ENCODE measurements at regions not wholly inside any gene's neighbourhood (a gene's known extent, or its start where the extent isn't known, plus 50 kb on each side); places are given as distances from the start of the nearest gene placed in this dataset.

DNA sequence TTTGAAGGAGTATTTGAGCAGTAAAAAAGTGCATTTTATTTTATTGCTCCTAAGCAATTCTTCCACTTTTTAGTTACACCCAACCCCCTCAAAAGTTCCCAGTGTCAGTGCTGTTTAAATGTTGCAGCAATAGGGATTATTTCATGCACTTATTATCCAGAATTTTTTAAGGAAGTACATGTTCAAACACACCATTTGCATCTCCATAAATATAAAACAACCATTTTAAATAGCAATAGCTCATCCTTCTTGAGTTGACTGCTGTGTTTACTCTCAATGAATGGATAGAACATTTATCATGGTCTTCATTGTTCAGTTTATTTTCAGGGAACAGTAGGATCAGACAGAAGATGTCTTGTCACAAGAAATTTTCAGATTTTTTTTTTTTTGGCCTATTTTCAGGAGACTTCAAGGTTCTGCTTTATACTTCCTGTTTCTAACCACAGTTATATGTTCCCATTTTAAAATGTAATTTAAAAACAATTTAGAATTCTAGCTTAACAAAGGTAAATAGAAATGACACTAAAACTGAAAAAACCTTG, 171.9 kb downstream of the TMA16 start:
- Histone ChIP-seq H3K79me2 (ENCODE audit: low read length) (no peaks in the 10 kb centered on the region), H2AFZ (ENCODE audit: low read depth, low read length) (0 out of 2 replicates have a peak overlapping the region, but pooled peaks have one; percentile 27), H3K27ac (ENCODE audit: low read length) (peak overlapping the region; percentile 90), H3K4me2 (ENCODE audit: low read length) (peak overlapping the region; percentile 60), H3K9me3 (ENCODE audit: insufficient read depth, low read length) (no peaks in the 10 kb centered on the region), H3K4me3 (ENCODE audit: low read length) (peak overlapping the region; percentile 43), H4K20me1 (ENCODE audit: insufficient read depth, low read length) (no peaks in the 10 kb centered on the region), H3K9ac (ENCODE audit: low read length) (peak overlapping the region; percentile 84), H3K27me3 (ENCODE audit: low read depth, low read length) (no peaks in the 10 kb centered on the region), H3K36me3 (replicated peaks; ENCODE audit: low read depth, low read length) (no peaks in the 10 kb centered on the region), H3K4me1 (ENCODE audit: low read length) (peaks cover 73% of the 10 kb centered on the region)
- TF ChIP-seq, protein P1, sequence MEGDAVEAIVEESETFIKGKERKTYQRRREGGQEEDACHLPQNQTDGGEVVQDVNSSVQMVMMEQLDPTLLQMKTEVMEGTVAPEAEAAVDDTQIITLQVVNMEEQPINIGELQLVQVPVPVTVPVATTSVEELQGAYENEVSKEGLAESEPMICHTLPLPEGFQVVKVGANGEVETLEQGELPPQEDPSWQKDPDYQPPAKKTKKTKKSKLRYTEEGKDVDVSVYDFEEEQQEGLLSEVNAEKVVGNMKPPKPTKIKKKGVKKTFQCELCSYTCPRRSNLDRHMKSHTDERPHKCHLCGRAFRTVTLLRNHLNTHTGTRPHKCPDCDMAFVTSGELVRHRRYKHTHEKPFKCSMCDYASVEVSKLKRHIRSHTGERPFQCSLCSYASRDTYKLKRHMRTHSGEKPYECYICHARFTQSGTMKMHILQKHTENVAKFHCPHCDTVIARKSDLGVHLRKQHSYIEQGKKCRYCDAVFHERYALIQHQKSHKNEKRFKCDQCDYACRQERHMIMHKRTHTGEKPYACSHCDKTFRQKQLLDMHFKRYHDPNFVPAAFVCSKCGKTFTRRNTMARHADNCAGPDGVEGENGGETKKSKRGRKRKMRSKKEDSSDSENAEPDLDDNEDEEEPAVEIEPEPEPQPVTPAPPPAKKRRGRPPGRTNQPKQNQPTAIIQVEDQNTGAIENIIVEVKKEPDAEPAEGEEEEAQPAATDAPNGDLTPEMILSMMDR (IDR thresholded peaks at IDR 0.05; ENCODE audit: low read depth, low read length), result no peak
- no peak for TF ChIP-seq EZH2phosphoT487 (IDR thresholded peaks at IDR 0.05; ENCODE audit: low read depth)

DNA sequence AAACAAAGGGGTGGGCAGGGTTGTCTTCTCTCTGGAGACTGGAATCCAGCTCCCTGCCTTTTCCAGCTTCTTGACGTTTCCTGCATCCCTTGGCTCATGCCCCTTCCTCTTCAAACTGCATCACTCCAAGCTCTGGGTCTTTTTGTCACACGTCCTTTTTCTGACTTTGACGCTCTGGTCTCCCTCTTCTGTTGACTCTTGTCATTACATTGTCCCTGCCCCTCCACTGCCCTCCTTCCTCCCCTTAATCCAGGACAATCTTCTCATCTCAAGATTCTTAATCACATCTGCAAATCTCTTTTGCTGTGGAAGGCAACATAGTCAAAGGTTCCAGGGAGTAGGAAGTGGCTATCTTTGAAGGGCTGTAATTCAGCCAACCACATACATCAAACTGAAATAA, 178.3 kb downstream of the TMA16 start:
- Histone ChIP-seq H4K20me1 (ENCODE audit: insufficient read depth, low read length) (no peaks in the 10 kb centered on the region), H3K27ac (ENCODE audit: low read length) (no peak overlapping the region), H3K27me3 (ENCODE audit: low read depth, low read length) (no peaks in the 10 kb centered on the region), H3K79me2 (ENCODE audit: low read length) (no peaks in the 10 kb centered on the region), H3K4me1 (ENCODE audit: low read length) (peaks cover 33% of the 10 kb centered on the region), H3K9me3 (ENCODE audit: insufficient read depth, low read length) (no peaks in the 10 kb centered on the region), H3K36me3 (replicated peaks; ENCODE audit: low read depth, low read length) (no peaks in the 10 kb centered on the region), H3K4me2 (ENCODE audit: low read length) (no peak overlapping the region), H3K9ac (ENCODE audit: low read length) (no peak overlapping the region), H3K4me3 (ENCODE audit: low read length) (no peak overlapping the region), H2AFZ (ENCODE audit: low read depth, low read length) (no peak overlapping the region; the same call in 1 of the 2 replicates)
- TF ChIP-seq, protein P1 (IDR thresholded peaks at IDR 0.05; ENCODE audit: low read depth, low read length), result peak; percentile 46
- TF ChIP-seq EZH2phosphoT487 (IDR thresholded peaks at IDR 0.05; ENCODE audit: low read depth), result no peak

DNA sequence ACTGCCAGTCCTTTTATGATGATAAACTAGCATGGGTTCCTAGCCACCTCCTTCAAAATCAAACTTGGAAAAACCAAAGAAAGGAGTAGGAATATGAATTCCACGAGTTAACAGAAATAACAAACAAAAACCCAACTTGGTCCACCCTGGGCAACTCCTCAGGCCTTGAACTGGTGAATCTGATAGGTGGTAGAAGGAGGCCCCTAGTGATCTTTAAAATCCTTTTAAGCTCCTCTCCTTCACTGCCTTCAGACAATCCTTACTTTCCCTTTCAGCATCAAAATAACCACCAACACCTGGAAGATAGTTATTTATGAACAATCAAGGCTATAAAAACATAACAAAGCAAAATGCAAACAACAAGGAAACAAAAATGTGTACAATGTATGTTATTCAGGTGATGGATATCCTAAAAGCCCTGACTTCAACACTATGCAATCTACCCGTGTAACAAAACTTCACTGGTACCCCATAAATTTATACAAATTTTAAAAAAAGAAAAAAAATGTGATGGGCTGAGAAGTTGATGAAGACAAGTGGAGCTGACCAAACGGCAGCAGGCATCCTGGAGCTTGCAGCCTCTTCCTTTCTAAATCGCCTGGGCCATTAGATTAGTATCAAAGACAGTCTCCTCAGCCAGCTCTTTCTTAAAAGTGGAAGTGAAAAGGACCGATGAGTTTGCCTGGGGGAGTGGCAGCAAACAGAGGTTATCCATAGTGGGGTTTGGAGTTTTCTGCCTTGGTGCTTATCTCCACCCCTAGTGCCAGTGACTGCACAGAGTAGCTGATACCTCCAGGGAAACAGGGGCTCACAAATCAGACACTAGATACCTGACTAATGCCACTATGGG, 179.6 kb downstream of the TMA16 start:
- Histone ChIP-seq H2AFZ (ENCODE audit: low read depth, low read length) (peak overlapping the region; percentile 26), H4K20me1 (ENCODE audit: insufficient read depth, low read length) (no peaks in the 10 kb centered on the region), H3K4me2 (ENCODE audit: low read length) (peak overlapping the region; percentile 43), H3K27me3 (ENCODE audit: low read depth, low read length) (no peaks in the 10 kb centered on the region), H3K4me1 (ENCODE audit: low read length) (peaks cover 27% of the 10 kb centered on the region), H3K9ac (ENCODE audit: low read length) (peak overlapping the region; percentile 5; the same call in 1 of the 2 replicates), H3K4me3 (ENCODE audit: low read length) (peak overlapping the region; percentile 3; the same call in 1 of the 2 replicates), H3K36me3 (replicated peaks; ENCODE audit: low read depth, low read length) (no peaks in the 10 kb centered on the region), H3K9me3 (ENCODE audit: insufficient read depth, low read length) (no peaks in the 10 kb centered on the region), H3K79me2 (ENCODE audit: low read length) (no peaks in the 10 kb centered on the region), H3K27ac (ENCODE audit: low read length) (0 out of 2 replicates have a peak overlapping the region, but pooled peaks have one; percentile 0)
- TF ChIP-seq EZH2phosphoT487 (IDR thresholded peaks at IDR 0.05; ENCODE audit: low read depth), result no peak
- TF ChIP-seq, protein P1 (IDR thresholded peaks at IDR 0.05; ENCODE audit: low read depth, low read length), result no peak

DNA sequence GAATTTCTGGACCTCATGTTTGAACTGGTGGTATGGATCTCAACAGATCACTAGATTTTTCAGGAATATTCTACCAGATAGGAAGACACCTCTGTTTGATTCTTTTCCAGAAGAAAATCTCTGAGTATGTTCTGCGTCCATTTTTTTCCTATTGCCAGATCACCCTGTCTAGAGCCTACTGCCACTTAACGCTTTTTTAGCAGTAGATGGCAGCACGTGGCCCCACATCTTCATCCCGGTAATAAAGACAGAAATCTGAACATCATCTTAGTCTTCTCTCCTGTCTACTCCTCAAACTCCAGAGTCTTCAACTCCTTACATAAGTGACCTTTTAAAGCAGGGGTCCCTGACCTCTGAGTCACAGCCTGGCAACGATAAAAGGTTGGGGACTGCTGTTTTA, 184.7 kb downstream of the TMA16 start:
- Histone ChIP-seq H2AFZ (ENCODE audit: low read depth, low read length) (peak overlapping the region; percentile 95), H3K9me3 (ENCODE audit: insufficient read depth, low read length) (no peaks in the 10 kb centered on the region), H3K27me3 (ENCODE audit: low read depth, low read length) (no peaks in the 10 kb centered on the region), H3K9ac (ENCODE audit: low read length) (peak overlapping the region; percentile 28; the same call in 1 of the 2 replicates), H4K20me1 (ENCODE audit: insufficient read depth, low read length) (no peaks in the 10 kb centered on the region), H3K27ac (ENCODE audit: low read length) (no peak overlapping the region), H3K4me2 (ENCODE audit: low read length) (peak overlapping the region; percentile 39), H3K4me3 (ENCODE audit: low read length) (no peak overlapping the region), H3K79me2 (ENCODE audit: low read length) (no peaks in the 10 kb centered on the region), H3K4me1 (ENCODE audit: low read length) (peaks cover 14% of the 10 kb centered on the region), H3K36me3 (replicated peaks; ENCODE audit: low read depth, low read length) (no peaks in the 10 kb centered on the region)
- no peak for TF ChIP-seq EZH2phosphoT487 (IDR thresholded peaks at IDR 0.05; ENCODE audit: low read depth)
- TF ChIP-seq, protein P1 (IDR thresholded peaks at IDR 0.05; ENCODE audit: low read depth, low read length), result peak; percentile 92

Data from OCI-LY3 (cell line).